GM13977 (cell line): ENCODE measurements at regions not wholly inside any gene's neighbourhood (a gene's known extent, or its start where the extent isn't known, plus 50 kb on each side); places are given as distances from the start of the nearest gene placed in this dataset.
"Not testable (repeated sequence)": the region's sequence is repeated elsewhere in the genome, so short reads cannot be mapped to it uniquely, and the experiment has no call there.

ENCODE experiments used
- DNase-seq: peaks from one replicate; pipeline ENCODE4 v3.0.0; 2012; ENCODE audit warnings: low spot score
- in situ Hi-C: fragments of 300-500 bp; cut with MboI; formaldehyde crosslinking; loops from one replicate; pipeline ENCODE4 v1.12.0; 2022; ENCODE audit warnings: low sequenced_read_pairs, low pct_unique_long_range_greater_than_20kb, mixed read lengths, inconsistent platforms; ENCODE audit not compliant: unreplicated experiment
- TF ChIP-seq, protein P1 (sequence below): IDR thresholded peaks from 2 replicates; pipeline ENCODE4 v1.5.1; 2012; ENCODE audit warnings: mild to moderate bottlenecking, control low read depth; ENCODE audit not compliant: insufficient read depth; ENCODE audit errors: extremely low read depth, missing control alignments

DNA sequence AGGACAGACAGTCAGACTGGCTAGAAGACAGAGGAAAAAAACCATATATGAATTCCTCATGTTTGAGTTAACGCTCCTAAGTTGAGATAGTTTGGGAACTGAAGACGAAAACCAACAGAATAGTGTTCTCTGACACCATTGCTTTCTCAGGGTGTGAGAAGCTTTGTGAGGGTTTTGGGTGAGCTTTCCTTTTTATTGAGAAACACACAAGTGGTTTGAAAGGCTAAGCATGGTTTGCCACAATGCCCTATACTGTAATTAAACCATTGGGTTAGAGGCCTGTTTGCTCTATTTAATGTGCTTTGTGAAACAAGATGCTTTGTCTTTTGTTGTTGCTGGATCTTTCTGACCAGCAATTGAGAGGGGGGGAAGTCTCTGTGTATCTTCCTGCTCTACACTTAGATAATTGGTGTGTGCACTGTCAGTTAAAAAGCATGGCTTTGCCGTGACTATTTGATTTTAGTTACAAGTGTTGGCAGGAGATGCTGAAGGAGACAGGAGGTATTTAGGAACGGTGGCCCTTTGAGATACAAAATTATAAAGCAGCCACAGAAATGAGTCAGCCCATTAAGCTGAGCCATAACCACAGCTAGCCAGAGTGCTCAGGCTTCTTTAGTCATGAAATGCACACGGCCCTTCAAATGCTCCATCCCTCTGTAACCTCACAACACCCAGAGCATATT lies 273.0 kb upstream of the PREP start:
- TF ChIP-seq, protein P1, sequence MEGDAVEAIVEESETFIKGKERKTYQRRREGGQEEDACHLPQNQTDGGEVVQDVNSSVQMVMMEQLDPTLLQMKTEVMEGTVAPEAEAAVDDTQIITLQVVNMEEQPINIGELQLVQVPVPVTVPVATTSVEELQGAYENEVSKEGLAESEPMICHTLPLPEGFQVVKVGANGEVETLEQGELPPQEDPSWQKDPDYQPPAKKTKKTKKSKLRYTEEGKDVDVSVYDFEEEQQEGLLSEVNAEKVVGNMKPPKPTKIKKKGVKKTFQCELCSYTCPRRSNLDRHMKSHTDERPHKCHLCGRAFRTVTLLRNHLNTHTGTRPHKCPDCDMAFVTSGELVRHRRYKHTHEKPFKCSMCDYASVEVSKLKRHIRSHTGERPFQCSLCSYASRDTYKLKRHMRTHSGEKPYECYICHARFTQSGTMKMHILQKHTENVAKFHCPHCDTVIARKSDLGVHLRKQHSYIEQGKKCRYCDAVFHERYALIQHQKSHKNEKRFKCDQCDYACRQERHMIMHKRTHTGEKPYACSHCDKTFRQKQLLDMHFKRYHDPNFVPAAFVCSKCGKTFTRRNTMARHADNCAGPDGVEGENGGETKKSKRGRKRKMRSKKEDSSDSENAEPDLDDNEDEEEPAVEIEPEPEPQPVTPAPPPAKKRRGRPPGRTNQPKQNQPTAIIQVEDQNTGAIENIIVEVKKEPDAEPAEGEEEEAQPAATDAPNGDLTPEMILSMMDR = no peak
- in situ Hi-C loops = no loop called here
- DNase-seq = peak; percentile 19

DNA sequence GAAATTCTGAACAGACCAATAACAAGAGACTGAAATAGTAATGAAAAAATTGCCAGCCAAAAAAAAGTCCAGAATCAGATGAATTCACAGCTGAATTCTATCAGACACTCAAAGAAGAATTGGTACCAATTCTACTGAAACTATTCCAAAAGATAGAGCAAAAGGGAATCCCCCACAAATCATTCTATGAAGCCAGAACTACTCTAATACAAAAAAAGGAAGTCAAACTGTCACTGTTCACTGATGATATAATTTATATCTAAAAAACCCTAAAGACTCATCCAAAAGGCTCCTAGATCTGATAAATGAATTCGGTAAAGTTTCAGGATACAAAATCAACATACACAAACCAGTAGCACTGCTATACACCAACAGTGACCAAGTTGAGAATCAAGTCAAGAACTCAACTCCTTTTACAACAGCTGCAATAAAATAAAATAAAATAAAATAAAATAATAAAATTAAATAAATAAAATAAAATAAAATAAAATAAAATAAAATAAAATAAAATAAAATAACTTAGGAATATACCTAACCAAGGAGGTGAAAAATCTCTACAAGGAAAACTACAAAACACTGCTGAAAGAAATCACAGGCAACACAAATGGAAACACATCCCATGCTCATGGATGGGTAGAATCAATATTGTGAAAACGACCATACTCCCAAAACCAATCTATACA lies 270.1 kb upstream of the PREP start:
- in situ Hi-C loops, DNase-seq: not testable (repeated sequence)

DNA sequence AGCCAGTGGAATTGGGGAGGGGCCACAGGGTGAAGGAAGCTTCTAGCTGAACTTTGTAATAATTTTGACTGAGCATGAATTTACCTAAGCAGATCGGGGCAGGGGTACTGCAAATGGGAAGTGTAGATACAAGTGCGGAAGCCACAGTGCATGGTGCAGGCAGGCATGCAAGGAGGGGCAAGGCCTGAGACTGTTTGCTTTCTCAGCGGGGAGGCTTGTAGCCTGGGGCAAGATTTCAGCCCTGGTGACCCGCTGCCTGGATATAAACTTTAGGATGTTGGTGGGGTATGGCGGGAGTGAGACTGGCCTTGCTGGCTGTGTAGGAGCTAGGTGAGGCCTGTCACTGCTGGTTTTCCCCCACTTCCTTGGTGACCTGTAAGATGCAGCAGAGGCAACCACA lies 266.4 kb upstream of the PREP start:
- in situ Hi-C loops = no loop called here
- TF ChIP-seq, protein P1 = no peak
- DNase-seq = no peak

DNA sequence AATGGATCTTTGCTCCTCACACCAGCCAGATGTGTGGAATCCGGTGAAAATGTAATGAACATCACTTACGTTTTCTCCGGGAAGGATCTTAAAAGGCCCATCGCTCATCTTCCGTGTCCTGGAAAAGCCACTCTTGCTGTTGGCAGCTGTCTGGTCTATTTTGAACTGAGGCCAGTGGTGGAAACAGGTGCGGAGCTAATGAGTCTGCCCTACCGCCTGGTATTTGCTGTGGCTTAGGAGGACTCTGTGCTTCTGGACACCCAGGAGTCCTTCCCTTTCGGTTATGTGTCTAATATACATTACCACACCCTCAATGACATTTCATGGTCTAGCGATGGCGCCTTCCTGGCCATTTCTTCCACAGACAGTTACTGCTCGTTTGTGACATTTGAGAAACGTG lies 264.2 kb upstream of the PREP start:
- TF ChIP-seq, protein P1 = no peak
- DNase-seq = no peak
- in situ Hi-C loops = no loop called here

DNA sequence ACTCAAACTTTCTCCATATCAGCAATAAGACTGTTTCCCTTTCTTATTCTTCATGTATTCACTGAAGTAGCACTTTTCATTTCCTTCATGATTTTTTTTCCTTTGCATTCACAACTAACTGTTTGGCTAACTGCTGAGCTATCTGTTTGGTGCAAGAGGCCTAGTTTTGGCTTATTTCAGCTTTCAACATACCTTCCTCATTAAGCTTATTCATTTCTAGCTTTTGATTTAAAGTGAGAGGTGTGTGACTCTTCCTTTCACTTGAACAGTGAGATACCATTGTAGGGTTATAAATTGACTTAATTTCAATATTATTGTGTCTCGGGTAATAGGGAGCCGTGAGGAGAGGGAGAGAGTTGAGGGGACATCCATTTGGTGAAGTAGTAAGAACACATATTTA lies 262.0 kb upstream of the PREP start:
- in situ Hi-C loops = no loop called here
- DNase-seq = no peak
- TF ChIP-seq, protein P1 = no peak

DNA sequence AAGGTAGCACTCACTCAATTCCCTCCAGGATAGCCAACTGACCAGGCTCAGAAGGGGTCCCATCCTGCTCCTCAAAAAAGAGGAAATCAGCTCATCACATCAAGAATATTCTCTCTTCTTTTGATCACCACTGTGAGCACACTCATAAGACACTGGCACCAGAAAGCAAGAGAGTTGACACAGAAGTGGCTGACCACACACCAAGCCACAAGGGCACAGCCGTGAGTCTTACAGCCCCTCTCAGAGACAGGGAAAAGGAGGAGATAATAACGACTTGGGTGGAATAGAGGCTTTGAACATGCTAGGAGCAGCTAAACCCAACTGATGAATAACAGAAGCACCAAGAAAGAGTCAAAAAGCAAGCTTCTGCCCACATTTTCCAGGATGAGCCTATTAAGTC lies 249.1 kb upstream of the PREP start:
- TF ChIP-seq, protein P1 = no peak
- in situ Hi-C loops = no loop called here
- no peak for DNase-seq

DNA sequence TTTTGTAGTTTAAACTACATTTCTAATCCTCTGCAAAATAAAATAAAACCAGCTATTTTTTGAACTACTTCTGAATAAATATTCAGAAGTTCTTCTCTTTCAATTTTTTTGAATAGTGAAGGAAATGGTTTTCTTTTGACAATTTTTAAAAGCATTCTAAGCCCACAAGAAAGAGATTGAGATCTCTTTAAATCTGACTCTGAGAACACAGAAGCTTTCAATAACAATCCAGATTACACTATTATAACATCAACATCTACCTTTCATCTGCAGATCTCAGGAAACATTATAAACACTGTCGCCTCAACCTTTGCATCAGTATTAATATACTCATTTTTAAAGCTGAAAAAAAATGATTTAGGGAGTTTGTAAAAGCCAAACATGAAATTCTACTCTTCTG lies 247.5 kb upstream of the PREP start:
- in situ Hi-C loops = no loop called here
- TF ChIP-seq, protein P1 = no peak
- no peak for DNase-seq
